ENCODE measurements at regions not wholly inside any gene's neighbourhood (a gene's known extent, or its start where the extent isn't known, plus 50 kb on each side); places are given as distances from the start of the nearest gene placed in this dataset.

GRCh38 chr2:100653449-100654035, 90.7 kb downstream of the PDCL3 start:
- Histone ChIP-seq H3K4me1 (ENCODE audit: low read length) (no peaks in the 10 kb centered on the region), H3K4me3 (ENCODE audit: low read length) (no peak overlapping the region), H3K9me3 (replicated peaks; ENCODE audit: insufficient read depth, low read length) (no peaks in the 10 kb centered on the region), H3K9me2 (replicated peaks; ENCODE audit: insufficient read depth, low read length) (no peaks in the 10 kb centered on the region), H3K36me3 (replicated peaks; ENCODE audit: insufficient read depth, low read length) (no peaks in the 10 kb centered on the region), H3K27me3 (replicated peaks; ENCODE audit: insufficient read depth, low read length) (no peaks in the 10 kb centered on the region), H3K9ac (ENCODE audit: low read length) (no peak overlapping the region), H3K4me2 (ENCODE audit: low read depth, low read length) (no peak overlapping the region), H4K20me1 (ENCODE audit: insufficient read depth, low read length) (no peaks in the 10 kb centered on the region), H3K79me2 (ENCODE audit: low read length) (no peaks in the 10 kb centered on the region), H2AFZ (ENCODE audit: low read length) (no peak overlapping the region), H3K27ac (ENCODE audit: low read length) (no peak overlapping the region), H3F3A (ENCODE audit: insufficient read depth, low read length) (no peaks in the 10 kb centered on the region)
- TF ChIP-seq CTCF (IDR thresholded peaks at IDR 0.05; ENCODE audit: low read length) (no peak), EZH2phosphoT487 (IDR thresholded peaks at IDR 0.05; ENCODE audit: low read length) (no peak), EZH2 (optimal IDR thresholded peaks at IDR 0.05; ENCODE audit: low read depth, low read length) (no peak)
- DNase-seq, result no peak

- no peaks in the 10 kb centered on the region for H3K4me1 ChIP-seq (ENCODE audit: low read length)
- no peak overlapping the region for H3K4me3 ChIP-seq (ENCODE audit: low read length)
- H3K27me3 ChIP-seq (replicated peaks; ENCODE audit: insufficient read depth, low read length), result no peaks in the 10 kb centered on the region
- no peaks in the 10 kb centered on the region for H3K9me2 ChIP-seq (replicated peaks; ENCODE audit: insufficient read depth, low read length)
- no peak for DNase-seq
- no peaks in the 10 kb centered on the region for H3F3A ChIP-seq (ENCODE audit: insufficient read depth, low read length)
- H3K36me3 ChIP-seq (replicated peaks; ENCODE audit: insufficient read depth, low read length), result no peaks in the 10 kb centered on the region
- H2AFZ ChIP-seq (ENCODE audit: low read length), result no peak overlapping the region
- H3K9me3 ChIP-seq (replicated peaks; ENCODE audit: insufficient read depth, low read length), result no peaks in the 10 kb centered on the region
- no peak overlapping the region for H3K27ac ChIP-seq (ENCODE audit: low read length)
- TF ChIP-seq EZH2 (optimal IDR thresholded peaks at IDR 0.05; ENCODE audit: low read depth, low read length), result no peak
- TF ChIP-seq EZH2phosphoT487 (IDR thresholded peaks at IDR 0.05; ENCODE audit: low read length), result no peak
- TF ChIP-seq CTCF (IDR thresholded peaks at IDR 0.05; ENCODE audit: low read length), result no peak
- H3K9ac ChIP-seq (ENCODE audit: low read length), result no peak overlapping the region
- no peak overlapping the region for H3K4me2 ChIP-seq (ENCODE audit: low read depth, low read length)
- H4K20me1 ChIP-seq (ENCODE audit: insufficient read depth, low read length), result no peaks in the 10 kb centered on the region
- H3K79me2 ChIP-seq (ENCODE audit: low read length), result no peaks in the 10 kb centered on the region
These were observed 91.8 kb downstream of the PDCL3 start for GRCh38 chr2:100654611-100655010.

- H3K27me3 ChIP-seq (replicated peaks; ENCODE audit: insufficient read depth, low read length), result no peaks in the 10 kb centered on the region
- H3K9me3 ChIP-seq (replicated peaks; ENCODE audit: insufficient read depth, low read length), result no peaks in the 10 kb centered on the region
- H3K27ac ChIP-seq (ENCODE audit: low read length), result no peak overlapping the region
- no peak for TF ChIP-seq CTCF (IDR thresholded peaks at IDR 0.05; ENCODE audit: low read length)
- TF ChIP-seq EZH2 (optimal IDR thresholded peaks at IDR 0.05; ENCODE audit: low read depth, low read length), result no peak
- TF ChIP-seq EZH2phosphoT487 (IDR thresholded peaks at IDR 0.05; ENCODE audit: low read length), result no peak
- H3K4me2 ChIP-seq (ENCODE audit: low read depth, low read length), result no peak overlapping the region
- H3F3A ChIP-seq (ENCODE audit: insufficient read depth, low read length), result no peaks in the 10 kb centered on the region
- no peak for DNase-seq
- no peak overlapping the region for H3K9ac ChIP-seq (ENCODE audit: low read length)
- no peaks in the 10 kb centered on the region for H3K79me2 ChIP-seq (ENCODE audit: low read length)
- no peaks in the 10 kb centered on the region for H3K4me1 ChIP-seq (ENCODE audit: low read length)
- no peaks in the 10 kb centered on the region for H3K9me2 ChIP-seq (replicated peaks; ENCODE audit: insufficient read depth, low read length)
- H3K4me3 ChIP-seq (ENCODE audit: low read length), result no peak overlapping the region
- no peak overlapping the region for H2AFZ ChIP-seq (ENCODE audit: low read length)
- H3K36me3 ChIP-seq (replicated peaks; ENCODE audit: insufficient read depth, low read length), result no peaks in the 10 kb centered on the region
- no peaks in the 10 kb centered on the region for H4K20me1 ChIP-seq (ENCODE audit: insufficient read depth, low read length)
These were observed 92.7 kb downstream of the PDCL3 start for GRCh38 chr2:100655446-100655845.

Measured in MM.1S (cell line).